Peyer's patch (tissue), 4 donors: ENCODE measurements at regions not wholly inside any gene's neighbourhood (a gene's known extent, or its start where the extent isn't known, plus 50 kb on each side); places are given as distances from the start of the nearest gene placed in this dataset.

Source experiments
- DNase-seq, 3 donors: peaks; one replicate each; pipeline ENCODE4 v3.0.0-alpha.2; 2017 to 2019
- H3K27ac ChIP-seq, 4 donors: fragments of 200-600 bp; sonication (generic); one replicate each; pipeline ENCODE4 v1.5.1; 2016 to 2019
- H3K27me3 ChIP-seq, 2 donors: fragments of 200-600 bp; sonication (generic); one replicate each; pipeline ENCODE4 v1.5.1; 2019
- H3K36me3 ChIP-seq, 3 donors: fragments of 200-600 bp; sonication (generic); one replicate each; pipeline ENCODE4 v1.5.1; 2016 to 2019
- H3K4me1 ChIP-seq, 4 donors: fragments of 200-600 bp; sonication (generic); one replicate each; pipeline ENCODE4 v1.5.1; 2016 to 2019
- H3K4me3 ChIP-seq, 4 donors: fragments of 200-600 bp; sonication (generic); 1 replicate in 3 of 4; 2 replicates in 1 of 4; pipeline ENCODE4 v1.5.1; 2016 to 2019; ENCODE audit warnings: mild to moderate bottlenecking in 1 of 4
- H3K9me3 ChIP-seq, 4 donors: fragments of 200-600 bp; sonication (generic); one replicate each; pipeline ENCODE4 v1.5.1; 2016 to 2019; ENCODE audit warnings: mild to moderate bottlenecking in 1 of 4
- POLR2A ChIP-seq, 2 donors: fragments of 450-650 bp; IDR thresholded peaks; one replicate each; pipeline ENCODE4 v1.5.1; 2017; ENCODE audit warnings: antibody characterized with exemption in 2 of 2, mild to moderate bottlenecking in 2 of 2, moderate library complexity in 2 of 2
- TF ChIP-seq, protein P1 (sequence below), 6 experiments: fragments of 450-650 bp in 4 of 6; fragments of 200-600 bp in 2 of 6; sonication (generic) in 1 of 6; IDR thresholded peaks; one replicate each; pipeline ENCODE4 v1.5.1; 2017 to 2019; ENCODE audit warnings: antibody characterized with exemption in 6 of 6, mild to moderate bottlenecking in 3 of 6, moderate library complexity in 1 of 6

DNA sequence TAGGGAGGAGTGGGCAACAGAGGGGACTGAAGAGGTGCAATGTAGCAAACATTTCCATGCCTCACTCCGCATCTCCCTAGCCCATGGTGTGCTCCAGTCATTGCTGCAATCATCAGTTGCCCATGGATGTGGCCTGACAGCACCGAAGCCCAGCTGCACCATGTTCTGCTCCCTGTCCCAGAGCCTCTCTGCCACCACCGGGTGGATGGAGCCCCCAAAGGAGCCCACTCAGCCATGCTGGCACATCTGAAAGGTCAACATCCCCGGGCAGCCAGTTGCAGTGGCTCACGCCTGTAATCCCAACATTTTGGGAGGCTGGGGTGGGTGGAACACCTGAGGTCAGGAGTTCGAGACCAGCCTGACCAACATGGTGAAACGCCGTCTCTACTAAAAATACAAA lies 336.4 kb upstream of the ZMIZ1 start:
- Histone ChIP-seq H3K36me3 (no peaks in the 10 kb centered on the region), H3K9me3 (no peaks in the 10 kb centered on the region), H3K27me3 (no peaks in the 10 kb centered on the region), H3K27ac (no peak overlapping the region), H3K4me3 (no peak overlapping the region), H3K4me1 (no peaks in the 10 kb centered on the region)
- DNase-seq, result no peak
- no peak for TF ChIP-seq POLR2A (IDR thresholded peaks at IDR 0.05)
- TF ChIP-seq, protein P1, sequence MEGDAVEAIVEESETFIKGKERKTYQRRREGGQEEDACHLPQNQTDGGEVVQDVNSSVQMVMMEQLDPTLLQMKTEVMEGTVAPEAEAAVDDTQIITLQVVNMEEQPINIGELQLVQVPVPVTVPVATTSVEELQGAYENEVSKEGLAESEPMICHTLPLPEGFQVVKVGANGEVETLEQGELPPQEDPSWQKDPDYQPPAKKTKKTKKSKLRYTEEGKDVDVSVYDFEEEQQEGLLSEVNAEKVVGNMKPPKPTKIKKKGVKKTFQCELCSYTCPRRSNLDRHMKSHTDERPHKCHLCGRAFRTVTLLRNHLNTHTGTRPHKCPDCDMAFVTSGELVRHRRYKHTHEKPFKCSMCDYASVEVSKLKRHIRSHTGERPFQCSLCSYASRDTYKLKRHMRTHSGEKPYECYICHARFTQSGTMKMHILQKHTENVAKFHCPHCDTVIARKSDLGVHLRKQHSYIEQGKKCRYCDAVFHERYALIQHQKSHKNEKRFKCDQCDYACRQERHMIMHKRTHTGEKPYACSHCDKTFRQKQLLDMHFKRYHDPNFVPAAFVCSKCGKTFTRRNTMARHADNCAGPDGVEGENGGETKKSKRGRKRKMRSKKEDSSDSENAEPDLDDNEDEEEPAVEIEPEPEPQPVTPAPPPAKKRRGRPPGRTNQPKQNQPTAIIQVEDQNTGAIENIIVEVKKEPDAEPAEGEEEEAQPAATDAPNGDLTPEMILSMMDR (IDR thresholded peaks at IDR 0.05), result no peak

DNA sequence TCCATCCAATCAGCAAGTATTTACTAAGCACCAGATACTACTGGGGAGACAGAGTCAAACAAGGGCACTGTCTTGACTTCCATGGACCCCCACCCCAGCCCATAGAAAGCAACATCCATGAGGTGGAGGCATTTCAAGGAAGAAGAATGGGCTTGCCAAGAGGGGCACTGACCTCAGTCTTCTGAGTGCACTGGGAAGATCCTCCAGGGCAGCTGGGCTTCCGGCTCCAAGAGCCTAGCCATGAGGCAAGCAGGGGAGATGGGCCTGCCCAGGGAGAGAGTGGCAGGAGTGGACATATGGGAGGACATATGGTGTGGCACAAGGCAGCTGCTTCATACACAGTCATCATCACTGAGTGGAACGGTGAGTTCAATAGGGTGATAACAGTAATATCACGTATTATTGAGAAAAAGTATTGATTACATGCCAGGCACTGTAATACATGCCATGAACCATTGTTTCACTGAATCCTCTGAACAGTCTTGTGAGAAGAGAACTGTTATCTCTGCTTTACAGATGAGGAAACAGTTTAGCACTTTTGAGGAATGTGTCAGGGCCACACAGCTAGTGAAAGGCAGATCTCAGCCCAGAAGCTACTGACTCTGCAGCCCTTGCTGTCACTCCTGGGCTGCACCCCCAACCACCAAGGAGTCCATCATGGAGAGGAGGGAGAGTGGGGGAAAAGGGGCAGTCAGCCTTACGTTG lies 331.7 kb upstream of the ZMIZ1 start:
- Histone ChIP-seq H3K27ac (no peak overlapping the region), H3K4me3 (no peak overlapping the region), H3K4me1 (no peaks in the 10 kb centered on the region), H3K27me3 (no peaks in the 10 kb centered on the region), H3K9me3 (no peaks in the 10 kb centered on the region), H3K36me3 (no peaks in the 10 kb centered on the region)
- no peak for DNase-seq
- TF ChIP-seq, protein P1 (IDR thresholded peaks at IDR 0.05), result no peak
- no peak for TF ChIP-seq POLR2A (IDR thresholded peaks at IDR 0.05)

GRCh38 chr10:78737883-78738856 lies 330.6 kb upstream of the ZMIZ1 start:
- no peaks in the 10 kb centered on the region for H3K4me1 ChIP-seq
- TF ChIP-seq POLR2A (IDR thresholded peaks at IDR 0.05), result no peak
- TF ChIP-seq, protein P1 (IDR thresholded peaks at IDR 0.05), result no peak
- no peaks in the 10 kb centered on the region for H3K36me3 ChIP-seq
- H3K4me3 ChIP-seq, result no peak overlapping the region
- H3K27me3 ChIP-seq, result no peaks in the 10 kb centered on the region
- H3K9me3 ChIP-seq, result no peaks in the 10 kb centered on the region
- no peak for DNase-seq
- no peak overlapping the region for H3K27ac ChIP-seq

DNA sequence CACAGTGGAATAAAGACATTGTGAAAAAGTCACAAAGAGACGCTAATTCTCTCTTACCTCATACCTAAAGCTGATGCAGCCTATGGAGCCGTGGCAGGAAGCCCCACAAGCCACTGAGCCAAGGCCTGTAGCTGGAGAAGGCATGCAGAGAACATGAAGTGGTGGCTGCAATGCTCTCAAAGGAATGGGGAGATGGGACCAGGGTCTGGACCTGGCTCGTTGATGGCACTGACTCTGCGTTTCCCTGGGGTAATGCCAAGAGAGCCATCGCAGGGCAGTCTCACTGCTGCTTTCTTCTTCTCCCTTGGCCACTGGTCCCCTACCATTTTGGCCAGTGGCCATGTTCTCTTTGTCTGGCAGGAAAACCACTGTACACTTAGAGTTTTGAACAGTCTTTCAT lies 329.9 kb upstream of the ZMIZ1 start:
- no peak overlapping the region for H3K4me3 ChIP-seq
- no peaks in the 10 kb centered on the region for H3K36me3 ChIP-seq
- TF ChIP-seq POLR2A (IDR thresholded peaks at IDR 0.05), result no peak
- TF ChIP-seq, protein P1 (IDR thresholded peaks at IDR 0.05), result no peak
- no peaks in the 10 kb centered on the region for H3K27me3 ChIP-seq
- no peaks in the 10 kb centered on the region for H3K4me1 ChIP-seq
- H3K9me3 ChIP-seq, result no peaks in the 10 kb centered on the region
- no peak for DNase-seq
- no peak overlapping the region for H3K27ac ChIP-seq

DNA sequence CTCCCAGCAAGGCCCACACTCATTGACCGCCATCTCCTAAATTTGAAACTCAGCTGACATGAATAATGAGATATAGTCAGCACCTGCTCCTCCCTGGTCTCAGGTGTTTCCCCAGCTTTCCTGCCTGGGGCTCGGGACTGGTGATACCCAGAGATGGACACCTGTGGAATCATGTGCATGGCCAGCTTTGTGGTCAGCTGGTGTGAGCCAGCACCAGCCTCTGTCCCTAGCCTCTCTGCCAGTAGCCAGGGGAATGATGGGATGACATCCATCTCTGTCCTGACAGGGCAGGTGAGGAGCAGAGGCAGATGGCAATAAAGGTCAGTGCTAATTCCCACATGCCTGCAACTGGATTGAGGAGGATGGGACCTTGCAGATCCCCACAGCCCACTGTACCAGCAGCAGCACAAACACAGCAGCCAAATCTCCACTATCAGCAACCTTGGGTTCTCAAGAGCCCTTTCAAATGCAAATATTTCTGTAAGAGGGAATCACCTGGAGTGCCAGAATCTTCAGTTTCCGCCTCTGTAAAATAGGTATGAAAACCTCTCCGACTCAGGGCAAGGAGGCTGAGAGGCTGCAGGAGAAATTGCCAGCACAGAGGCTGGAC lies 329.2 kb upstream of the ZMIZ1 start:
- Histone ChIP-seq H3K27me3 (no peaks in the 10 kb centered on the region), H3K4me1 (no peaks in the 10 kb centered on the region), H3K4me3 (no peak overlapping the region), H3K27ac (no peak overlapping the region), H3K36me3 (no peaks in the 10 kb centered on the region), H3K9me3 (no peaks in the 10 kb centered on the region)
- TF ChIP-seq POLR2A (IDR thresholded peaks at IDR 0.05), result no peak
- TF ChIP-seq, protein P1 (IDR thresholded peaks at IDR 0.05), result no peak
- DNase-seq, result no peak
